NCI-H1417 (cell line): ENCODE measurements at regions not wholly inside any gene's neighbourhood (a gene's known extent, or its start where the extent isn't known, plus 50 kb on each side); places are given as distances from the start of the nearest gene placed in this dataset.

Experiments
- DNase-seq, 3 experiments: peaks; one replicate each; lab custom pipeline; 2025; lab: John Stamatoyannopoulos, UW

GRCh38 chr17:83144421-83145357 is 65.3 kb downstream of the METRNL start:
- DNase-seq, result peak in 2 of 3 experiments; percentile 13 to 56

- DNase-seq, result no peak
Measured at GRCh38 chr17:83145358-83145738, 65.9 kb downstream of the METRNL start.

GRCh38 chr17:83145831-83146230 is 66.4 kb downstream of the METRNL start:
- no peak for DNase-seq

GRCh38 chr17:83146347-83146746 is 66.9 kb downstream of the METRNL start:
- DNase-seq, result no peak

GRCh38 chr17:83147280-83147679 is 67.9 kb downstream of the METRNL start:
- no peak for DNase-seq

GRCh38 chr17:83148317-83149028 is 69.1 kb downstream of the METRNL start:
- no peak for DNase-seq

GRCh38 chr17:83149029-83149725 is 69.8 kb downstream of the METRNL start:
- no peak for DNase-seq

- no peak for DNase-seq
Measured at GRCh38 chr17:83149761-83150251, 70.4 kb downstream of the METRNL start.

GRCh38 chr17:83150369-83151055 is 71.1 kb downstream of the METRNL start:
- no peak for DNase-seq

GRCh38 chr17:83151056-83151441 is 71.6 kb downstream of the METRNL start:
- DNase-seq, result no peak

- no peak for DNase-seq
Measured at GRCh38 chr17:83151442-83152226, 72.2 kb downstream of the METRNL start.

- DNase-seq, result no peak
Measured at GRCh38 chr17:83152227-83152744, 72.9 kb downstream of the METRNL start.

GRCh38 chr17:83152745-83153611 is 73.6 kb downstream of the METRNL start:
- no peak for DNase-seq

- no peak for DNase-seq
Measured at GRCh38 chr17:83153681-83154310, 74.4 kb downstream of the METRNL start.

GRCh38 chr17:83154311-83155127 is 75.1 kb downstream of the METRNL start:
- no peak for DNase-seq

GRCh38 chr17:83155128-83156121 is 76.0 kb downstream of the METRNL start:
- DNase-seq, result no peak

- peak in 1 of 3 experiments; percentile 57 for DNase-seq
Measured at GRCh38 chr17:83156408-83156807, 77.0 kb downstream of the METRNL start.
